ENCODE measurements at regions not wholly inside any gene's neighbourhood (a gene's known extent, or its start where the extent isn't known, plus 50 kb on each side); places are given as distances from the start of the nearest gene placed in this dataset.

GRCh38 chr18:51621864-51622160 is 424.3 kb upstream of the MEX3C start:
- TF ChIP-seq, protein P1, sequence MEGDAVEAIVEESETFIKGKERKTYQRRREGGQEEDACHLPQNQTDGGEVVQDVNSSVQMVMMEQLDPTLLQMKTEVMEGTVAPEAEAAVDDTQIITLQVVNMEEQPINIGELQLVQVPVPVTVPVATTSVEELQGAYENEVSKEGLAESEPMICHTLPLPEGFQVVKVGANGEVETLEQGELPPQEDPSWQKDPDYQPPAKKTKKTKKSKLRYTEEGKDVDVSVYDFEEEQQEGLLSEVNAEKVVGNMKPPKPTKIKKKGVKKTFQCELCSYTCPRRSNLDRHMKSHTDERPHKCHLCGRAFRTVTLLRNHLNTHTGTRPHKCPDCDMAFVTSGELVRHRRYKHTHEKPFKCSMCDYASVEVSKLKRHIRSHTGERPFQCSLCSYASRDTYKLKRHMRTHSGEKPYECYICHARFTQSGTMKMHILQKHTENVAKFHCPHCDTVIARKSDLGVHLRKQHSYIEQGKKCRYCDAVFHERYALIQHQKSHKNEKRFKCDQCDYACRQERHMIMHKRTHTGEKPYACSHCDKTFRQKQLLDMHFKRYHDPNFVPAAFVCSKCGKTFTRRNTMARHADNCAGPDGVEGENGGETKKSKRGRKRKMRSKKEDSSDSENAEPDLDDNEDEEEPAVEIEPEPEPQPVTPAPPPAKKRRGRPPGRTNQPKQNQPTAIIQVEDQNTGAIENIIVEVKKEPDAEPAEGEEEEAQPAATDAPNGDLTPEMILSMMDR (IDR thresholded peaks at IDR 0.05), result no peak
- Mint-ChIP-seq H3K9me3 (no peaks in the 10 kb centered on the region), H3K27me3 (peaks cover 18% of the 10 kb centered on the region), H3K36me3 (ENCODE audit: low read depth) (no peaks in the 10 kb centered on the region), H3K4me1 (no peaks in the 10 kb centered on the region), H3K27ac (no peak overlapping the region), H3K4me3 (no peak overlapping the region)
- ChIA-PET POLR2A (no interaction called here), CTCF (interaction anchor here (0.8 to 1.3 kb wide), 2 partner anchors 8 to 16 kb away, joined by 3 read pairs; no protein-coding TSS in a partner anchor)
- ATAC-seq (ENCODE audit: low read depth) (no peak), DNase-seq (no peak)
- intact Hi-C loops (cut with micrococcal nuclease), result loop anchor here (5.0 kb wide), 1 partner anchor 1760 kb away; no protein-coding TSS in a partner anchor

GRCh38 chr18:51622702-51623101 is 425.2 kb upstream of the MEX3C start:
- Mint-ChIP-seq H3K27me3 (peaks cover 18% of the 10 kb centered on the region), H3K4me3 (no peak overlapping the region), H3K4me1 (no peaks in the 10 kb centered on the region), H3K9me3 (no peaks in the 10 kb centered on the region), H3K27ac (no peak overlapping the region), H3K36me3 (ENCODE audit: low read depth) (no peaks in the 10 kb centered on the region)
- ATAC-seq (ENCODE audit: low read depth), result no peak
- CTCF ChIA-PET, result no interaction called here
- DNase-seq, result no peak
- POLR2A ChIA-PET, result no interaction called here
- TF ChIP-seq, protein P1 (IDR thresholded peaks at IDR 0.05), result no peak
- intact Hi-C loops (cut with micrococcal nuclease), result loop anchor here (5.0 kb wide), 1 partner anchor 1760 kb away; no protein-coding TSS in a partner anchor

DNA sequence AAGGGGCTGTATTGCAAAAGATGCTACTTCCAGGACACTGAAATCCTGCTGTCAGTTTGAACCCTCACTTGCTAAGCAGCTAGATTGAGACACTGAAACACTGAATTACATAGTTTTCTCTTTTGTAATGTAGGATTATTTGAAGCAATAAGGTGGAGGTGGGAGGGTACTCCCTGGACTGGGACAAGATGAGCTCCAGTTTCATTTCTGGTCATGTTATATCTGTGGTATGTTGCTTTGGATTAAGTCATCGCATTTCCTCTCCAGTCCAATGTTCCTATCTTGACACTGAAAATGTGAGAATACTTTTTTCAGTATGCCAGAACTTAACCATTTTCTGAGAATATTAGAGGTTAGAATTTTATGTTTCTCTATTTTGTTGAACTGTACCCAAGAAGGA is 426.2 kb upstream of the MEX3C start:
- intact Hi-C loops (cut with micrococcal nuclease), result loop anchor here (5.0 kb wide), 1 partner anchor 1759 kb away; no protein-coding TSS in a partner anchor
- Mint-ChIP-seq H3K36me3 (ENCODE audit: low read depth) (no peaks in the 10 kb centered on the region), H3K9me3 (no peaks in the 10 kb centered on the region), H3K4me3 (no peak overlapping the region), H3K4me1 (no peaks in the 10 kb centered on the region), H3K27ac (no peak overlapping the region), H3K27me3 (peaks cover 18% of the 10 kb centered on the region)
- TF ChIP-seq, protein P1 (IDR thresholded peaks at IDR 0.05), result no peak
- no peak for DNase-seq
- ChIA-PET CTCF (no interaction called here), POLR2A (no interaction called here)
- no peak for ATAC-seq (ENCODE audit: low read depth)

DNA sequence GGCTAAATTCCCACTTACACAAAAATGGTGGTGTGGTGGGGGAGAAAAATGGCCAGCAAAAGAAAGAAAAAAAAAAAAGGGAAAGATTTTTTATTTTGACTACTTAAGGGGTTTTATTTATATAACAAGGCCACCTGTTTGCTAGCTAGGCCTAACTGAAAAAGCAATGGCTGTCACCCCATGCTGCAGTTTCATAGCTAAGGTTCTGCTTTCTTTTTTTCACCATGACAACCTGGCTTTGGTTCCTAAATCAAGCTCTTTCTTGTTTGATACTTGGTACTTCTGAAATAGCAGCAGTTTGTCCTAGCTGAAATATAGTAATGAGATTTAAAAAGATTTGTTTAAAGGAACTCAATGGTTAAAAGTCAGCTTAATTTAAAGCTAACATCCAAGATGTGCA is 433.2 kb upstream of the MEX3C start:
- Mint-ChIP-seq H3K9me3 (peaks cover 3% of the 10 kb centered on the region), H3K36me3 (ENCODE audit: low read depth) (no peaks in the 10 kb centered on the region), H3K4me3 (no peak overlapping the region), H3K4me1 (no peaks in the 10 kb centered on the region), H3K27ac (no peak overlapping the region), H3K27me3 (no peaks in the 10 kb centered on the region)
- DNase-seq (no peak), ATAC-seq (ENCODE audit: low read depth) (no peak)
- ChIA-PET CTCF (interaction anchor here (0.9 kb wide), 1 partner anchor 9 kb away, joined by 3 read pairs; no protein-coding TSS in a partner anchor), POLR2A (no interaction called here)
- TF ChIP-seq, protein P1 (IDR thresholded peaks at IDR 0.05), result no peak
- intact Hi-C loops (cut with micrococcal nuclease), result no loop called here

- CTCF ChIA-PET, result interaction anchor here (0.9 kb wide), 1 partner anchor 17 kb away, joined by 3 read pairs; no protein-coding TSS in a partner anchor
- ATAC-seq (ENCODE audit: low read depth) (no peak), DNase-seq (no peak)
- Mint-ChIP-seq H3K4me1 (no peaks in the 10 kb centered on the region), H3K9me3 (peaks cover 4% of the 10 kb centered on the region), H3K27ac (no peak overlapping the region), H3K36me3 (ENCODE audit: low read depth) (no peaks in the 10 kb centered on the region), H3K4me3 (no peak overlapping the region), H3K27me3 (no peaks in the 10 kb centered on the region)
- TF ChIP-seq, protein P1 (IDR thresholded peaks at IDR 0.05), result no peak
- intact Hi-C loops (cut with micrococcal nuclease), result no loop called here
- POLR2A ChIA-PET, result no interaction called here
Measured at GRCh38 chr18:51637881-51638280, 440.4 kb upstream of the MEX3C start.

All from activated B cell treated with CpG ODN at 0.5 μM for 24 hours (primary cell).